ENCODE measurements at regions not wholly inside any gene's neighbourhood (a gene's known extent, or its start where the extent isn't known, plus 50 kb on each side); places are given as distances from the start of the nearest gene placed in this dataset.

GRCh38 chr10:3350205-3350604, 177.6 kb upstream of the PITRM1 start:
- H3K27me3 ChIP-seq (ENCODE audit: control insufficient read depth, low read length) = no peaks in the 10 kb centered on the region

GRCh38 chr10:3348564-3348963, 176.0 kb upstream of the PITRM1 start:
- Histone ChIP-seq H3K4me3 (ENCODE audit: low read length) (no peak overlapping the region), H3K27me3 (ENCODE audit: control insufficient read depth, low read length) (no peaks in the 10 kb centered on the region)
- TF ChIP-seq CTCF (IDR thresholded peaks at IDR 0.05; ENCODE audit: low read depth, low read length, poor library complexity, severe bottlenecking) = no peak
- no peak for TF ChIP-seq EZH2phosphoT487 (IDR thresholded peaks at IDR 0.05; ENCODE audit: borderline replicate concordance, low read length)

More at GRCh38 chr10:3350205-3350604, 177.6 kb upstream of the PITRM1 start:
- Histone ChIP-seq H3K9me2 (replicated peaks; ENCODE audit: control insufficient read depth, low read length) (no peaks in the 10 kb centered on the region), H3K9me3 (ENCODE audit: control insufficient read depth, insufficient read depth, low read length) (no peaks in the 10 kb centered on the region), H3K27ac (ENCODE audit: low read depth, low read length) (no peak overlapping the region), H4K20me1 (ENCODE audit: control insufficient read depth, insufficient read depth, low read depth, low read length) (no peaks in the 10 kb centered on the region), H3K4me2 (ENCODE audit: low read length) (no peak overlapping the region), H3K36me3 (ENCODE audit: control insufficient read depth, low read length) (no peaks in the 10 kb centered on the region), H3K4me3 (ENCODE audit: low read length) (no peak overlapping the region), H3K4me1 (ENCODE audit: control insufficient read depth, low read length) (no peaks in the 10 kb centered on the region), H3K79me2 (ENCODE audit: control insufficient read depth, low read length) (no peaks in the 10 kb centered on the region), H3F3A (ENCODE audit: control insufficient read depth, insufficient read depth) (no peaks in the 10 kb centered on the region)
- TF ChIP-seq EZH2phosphoT487 (IDR thresholded peaks at IDR 0.05; ENCODE audit: borderline replicate concordance, low read length) (no peak), CTCF (IDR thresholded peaks at IDR 0.05; ENCODE audit: low read depth, low read length, poor library complexity, severe bottlenecking) (no peak)

GRCh38 chr10:3347413-3348182, 175.0 kb upstream of the PITRM1 start:
- Histone ChIP-seq H3K4me1 (ENCODE audit: control insufficient read depth, low read length) (no peaks in the 10 kb centered on the region), H3F3A (ENCODE audit: control insufficient read depth, insufficient read depth) (no peaks in the 10 kb centered on the region), H4K20me1 (ENCODE audit: control insufficient read depth, insufficient read depth, low read depth, low read length) (no peaks in the 10 kb centered on the region), H3K36me3 (ENCODE audit: control insufficient read depth, low read length) (no peaks in the 10 kb centered on the region), H3K79me2 (ENCODE audit: control insufficient read depth, low read length) (no peaks in the 10 kb centered on the region), H3K27ac (ENCODE audit: low read depth, low read length) (no peak overlapping the region), H3K4me2 (ENCODE audit: low read length) (no peak overlapping the region), H3K4me3 (ENCODE audit: low read length) (no peak overlapping the region), H3K9me2 (replicated peaks; ENCODE audit: control insufficient read depth, low read length) (no peaks in the 10 kb centered on the region), H3K27me3 (ENCODE audit: control insufficient read depth, low read length) (no peaks in the 10 kb centered on the region), H3K9me3 (ENCODE audit: control insufficient read depth, insufficient read depth, low read length) (no peaks in the 10 kb centered on the region)
- no peak for TF ChIP-seq CTCF (IDR thresholded peaks at IDR 0.05; ENCODE audit: low read depth, low read length, poor library complexity, severe bottlenecking)
- TF ChIP-seq EZH2phosphoT487 (IDR thresholded peaks at IDR 0.05; ENCODE audit: borderline replicate concordance, low read length) = no peak

More at GRCh38 chr10:3348564-3348963, 176.0 kb upstream of the PITRM1 start:
- H3K27ac ChIP-seq (ENCODE audit: low read depth, low read length) = no peak overlapping the region
- H3F3A ChIP-seq (ENCODE audit: control insufficient read depth, insufficient read depth) = no peaks in the 10 kb centered on the region
- H3K79me2 ChIP-seq (ENCODE audit: control insufficient read depth, low read length) = no peaks in the 10 kb centered on the region
- H3K9me3 ChIP-seq (ENCODE audit: control insufficient read depth, insufficient read depth, low read length) = no peaks in the 10 kb centered on the region
- no peaks in the 10 kb centered on the region for H3K36me3 ChIP-seq (ENCODE audit: control insufficient read depth, low read length)
- H3K9me2 ChIP-seq (replicated peaks; ENCODE audit: control insufficient read depth, low read length) = no peaks in the 10 kb centered on the region
- H3K4me1 ChIP-seq (ENCODE audit: control insufficient read depth, low read length) = no peaks in the 10 kb centered on the region
- H3K4me2 ChIP-seq (ENCODE audit: low read length) = no peak overlapping the region
- H4K20me1 ChIP-seq (ENCODE audit: control insufficient read depth, insufficient read depth, low read depth, low read length) = no peaks in the 10 kb centered on the region
